ENCODE measurements at regions not wholly inside any gene's neighbourhood (a gene's known extent, or its start where the extent isn't known, plus 50 kb on each side); places are given as distances from the start of the nearest gene placed in this dataset.

GRCh38 chr18:29779096-29779495, 1263.4 kb downstream of the DSC3 start:
- intact Hi-C loops (cut with micrococcal nuclease; ENCODE audit: unreplicated experiment) = no loop called here
- TF ChIP-seq SIN3A (IDR thresholded peaks at IDR 0.05; ENCODE audit: borderline replicate concordance, insufficient read depth, low read depth, low read length) = no peak
- TF ChIP-seq POLR2AphosphoS5 (IDR thresholded peaks at IDR 0.05; ENCODE audit: low read depth, low read length) = no peak
- no peak for TF ChIP-seq CTCF (IDR thresholded peaks at IDR 0.05)
- no peak for TF ChIP-seq TCF7L2 (IDR thresholded peaks at IDR 0.05; ENCODE audit: low read depth, low read length)
- no peak for TF ChIP-seq REST (IDR thresholded peaks at IDR 0.05; ENCODE audit: insufficient read depth in 1 of 2, low read depth in 2 of 2, low read length in 1 of 2)
- Histone ChIP-seq H3K36me3 (ENCODE audit: control insufficient read depth, insufficient read depth, low read length) (no peaks in the 10 kb centered on the region), H3K27me3 (ENCODE audit: control insufficient read depth, insufficient read depth, low read length) (no peaks in the 10 kb centered on the region), H3K4me1 (ENCODE audit: control insufficient read depth, insufficient read depth, low read length) (no peaks in the 10 kb centered on the region), H3K4me3 (ENCODE audit: low read depth in 2 of 2, low read length in 2 of 2) (no peak overlapping the region), H3K27ac (ENCODE audit: low read length) (no peak overlapping the region), H3K9me3 (ENCODE audit: control insufficient read depth, insufficient read depth, low read depth, low read length) (no peaks in the 10 kb centered on the region)
- ChIA-PET POLR2A (no interaction called here), CTCF (no interaction called here)
- DNase-seq (ENCODE audit: low read depth, low spot score) (no peak), ATAC-seq (no peak)
- no TSS peak for BruUV-seq (replicated peaks)
- in situ Hi-C loops (cut with HindIII; ENCODE audit: low pct_unique_long_range_greater_than_20kb, low sequenced_read_pairs) = no loop called here

- CTCF ChIA-PET = no interaction called here
- Histone ChIP-seq H3K36me3 (ENCODE audit: control insufficient read depth, insufficient read depth, low read length) (no peaks in the 10 kb centered on the region), H3K27ac (ENCODE audit: low read length) (no peak overlapping the region), H3K27me3 (ENCODE audit: control insufficient read depth, insufficient read depth, low read length) (no peaks in the 10 kb centered on the region), H3K9me3 (ENCODE audit: control insufficient read depth, insufficient read depth, low read depth, low read length) (no peaks in the 10 kb centered on the region), H3K4me3 (ENCODE audit: low read depth in 2 of 2, low read length in 2 of 2) (no peak overlapping the region), H3K4me1 (ENCODE audit: control insufficient read depth, insufficient read depth, low read length) (no peaks in the 10 kb centered on the region)
- TF ChIP-seq REST (IDR thresholded peaks at IDR 0.05; ENCODE audit: insufficient read depth in 1 of 2, low read depth in 2 of 2, low read length in 1 of 2) (no peak), CTCF (IDR thresholded peaks at IDR 0.05) (no peak), POLR2AphosphoS5 (IDR thresholded peaks at IDR 0.05; ENCODE audit: low read depth, low read length) (no peak), SIN3A (IDR thresholded peaks at IDR 0.05; ENCODE audit: borderline replicate concordance, insufficient read depth, low read depth, low read length) (no peak), TCF7L2 (IDR thresholded peaks at IDR 0.05; ENCODE audit: low read depth, low read length) (no peak)
- in situ Hi-C loops (cut with HindIII; ENCODE audit: low pct_unique_long_range_greater_than_20kb, low sequenced_read_pairs) = no loop called here
- intact Hi-C loops (cut with micrococcal nuclease; ENCODE audit: unreplicated experiment) = no loop called here
- ATAC-seq (no peak), DNase-seq (ENCODE audit: low read depth, low spot score) (no peak)
- BruUV-seq (replicated peaks) = no TSS peak
- POLR2A ChIA-PET = no interaction called here
Observed at GRCh38 chr18:29753379-29753778, 1289.2 kb downstream of the DSC3 start.

All from Panc1 (cell line).